ENCODE measurements at regions not wholly inside any gene's neighbourhood (a gene's known extent, or its start where the extent isn't known, plus 50 kb on each side); places are given as distances from the start of the nearest gene placed in this dataset.

GRCh38 chr15:70212286-70212962 lies 114.7 kb upstream of the TLE3 start:
- DNase-seq (ENCODE audit: low spot score) (no peak), ATAC-seq (ENCODE audit: low FRiP score) (no peak)
- no peak for TF ChIP-seq CTCF (IDR thresholded peaks at IDR 0.05)

GRCh38 chr15:70210528-70210927 lies 112.8 kb upstream of the TLE3 start:
- ATAC-seq (ENCODE audit: low FRiP score) (no peak), DNase-seq (ENCODE audit: low spot score) (no peak)
- TF ChIP-seq CTCF (IDR thresholded peaks at IDR 0.05) = no peak

- ATAC-seq (ENCODE audit: low FRiP score) = no peak
- TF ChIP-seq CTCF (IDR thresholded peaks at IDR 0.05) = no peak
- no peak for DNase-seq (ENCODE audit: low spot score)
These were observed 112.4 kb upstream of the TLE3 start for GRCh38 chr15:70210076-70210475.

GRCh38 chr15:70209499-70209898 lies 111.8 kb upstream of the TLE3 start:
- TF ChIP-seq CTCF (IDR thresholded peaks at IDR 0.05) = no peak
- DNase-seq (ENCODE audit: low spot score) (no peak), ATAC-seq (ENCODE audit: low FRiP score) (no peak)

GRCh38 chr15:70208332-70208731 lies 110.6 kb upstream of the TLE3 start:
- ATAC-seq (ENCODE audit: low FRiP score) = no peak
- no peak for DNase-seq (ENCODE audit: low spot score)
- no peak for TF ChIP-seq CTCF (IDR thresholded peaks at IDR 0.05)

GRCh38 chr15:70206668-70207067 lies 109.0 kb upstream of the TLE3 start:
- DNase-seq (ENCODE audit: low spot score) = no peak
- TF ChIP-seq CTCF (IDR thresholded peaks at IDR 0.05) = no peak
- no peak for ATAC-seq (ENCODE audit: low FRiP score)

- DNase-seq (ENCODE audit: low spot score) (no peak), ATAC-seq (ENCODE audit: low FRiP score) (no peak)
- TF ChIP-seq CTCF (IDR thresholded peaks at IDR 0.05) = no peak
These were observed 106.9 kb upstream of the TLE3 start for GRCh38 chr15:70204652-70205051.
